T-cell (primary cell): ENCODE measurements at regions not wholly inside any gene's neighbourhood (a gene's known extent, or its start where the extent isn't known, plus 50 kb on each side); places are given as distances from the start of the nearest gene placed in this dataset.

Source experiments
- ATAC-seq, 4 experiments: fragments of 200-7000 bp in 3 of 4; fragments of 150-1000 bp in 1 of 4; cut with Tn5 transposase; replicated peaks in 1 of 4; 1 replicate in 3 of 4; 2 replicates in 1 of 4; pipeline ENCODE4 v1.10.0; 2021; ENCODE audit warnings: moderate library complexity in 3 of 4, mild to moderate bottlenecking in 2 of 4, moderate number of reproducible peaks in 1 of 4
- CTCF ChIA-PET, 2 donors: fragments of 300-600 bp; sonication (Branson Sonifier 250); formaldehyde crosslinking; loops; one replicate each; lab custom pipeline; 2022; ENCODE audit warnings: antibody characterized with exemption in 2 of 2; lab: Charles Lee
- POLR2A ChIA-PET, 2 donors: fragments of 300-600 bp; sonication (Branson Sonifier 250); formaldehyde crosslinking; loops; one replicate each; lab custom pipeline; 2022; ENCODE audit warnings: antibody characterized with exemption in 2 of 2; lab: Charles Lee
- DNase-seq, 35 experiments: peaks; one replicate each; pipeline versions ENCODE4 v3.0.0 to v3.0.0-alpha.2; 2013 to 2023
- H3K27ac ChIP-seq: one replicate; pipeline ENCODE4 v1.5.1; 2013; ENCODE audit warnings: low read length
- H3K27me3 ChIP-seq, 2 experiments: replicated peaks in 1 of 2; 1 replicate in 1 of 2; 2 replicates in 1 of 2; pipeline versions ENCODE4 v1.6.1 to v1.7.0; 2013; ENCODE audit warnings: low read length in 1 of 2, mixed read lengths in 1 of 2; ENCODE audit not compliant: control insufficient read depth in 2 of 2, insufficient read depth in 2 of 2; ENCODE audit errors: extremely low read depth in 1 of 2
- H3K36me3 ChIP-seq, 2 donors: 1 replicate in 1 of 2; 2 replicates in 1 of 2; pipeline versions ENCODE4 v1.6.1 to v1.7.0; 2013; ENCODE audit warnings: low read length in 1 of 2; ENCODE audit not compliant: control insufficient read depth in 2 of 2, insufficient read depth in 1 of 2; ENCODE audit errors: extremely low read depth in 1 of 2
- H3K4me1 ChIP-seq, 2 experiments: 1 replicate in 1 of 2; 2 replicates in 1 of 2; pipeline versions ENCODE4 v1.6.1 to v1.7.0; 2013; ENCODE audit warnings: low read length in 2 of 2, mixed read lengths in 1 of 2; ENCODE audit not compliant: insufficient read depth in 2 of 2, control insufficient read depth in 1 of 2; ENCODE audit errors: extremely low read depth in 1 of 2
- H3K4me3 ChIP-seq, 2 donors: 1 replicate in 1 of 2; 2 replicates in 1 of 2; pipeline versions ENCODE4 v1.5.1 to v1.7.0; 2013; ENCODE audit warnings: mild to moderate bottlenecking in 2 of 2, low read length in 1 of 2, moderate library complexity in 1 of 2; ENCODE audit not compliant: control insufficient read depth in 1 of 2; ENCODE audit errors: extremely low read depth in 1 of 2
- H3K9me3 ChIP-seq: 2 replicates; pipeline ENCODE4 v1.7.0; 2013
- H3K27ac Mint-ChIP-seq, 2 donors: one replicate each; pipeline ENCODE4 v1.8.0; 2020 to 2021; ENCODE audit warnings: mild to moderate bottlenecking in 2 of 2, mixed read lengths in 2 of 2
- H3K27me3 Mint-ChIP-seq, 2 donors: one replicate each; pipeline ENCODE4 v1.8.0; 2021 to 2022; ENCODE audit warnings: mixed read lengths in 2 of 2
- H3K36me3 Mint-ChIP-seq: one replicate; pipeline ENCODE4 v1.8.0; 2021; ENCODE audit warnings: mixed read lengths
- H3K4me1 Mint-ChIP-seq, 3 donors: one replicate each; pipeline ENCODE4 v1.8.0; 2020 to 2022; ENCODE audit warnings: mixed read lengths in 3 of 3, mild to moderate bottlenecking in 1 of 3
- H3K4me3 Mint-ChIP-seq, 3 donors: one replicate each; pipeline ENCODE4 v1.8.0; 2020 to 2022; ENCODE audit warnings: mild to moderate bottlenecking in 3 of 3, mixed read lengths in 3 of 3, moderate library complexity in 3 of 3
- H3K9me3 Mint-ChIP-seq, 3 donors: one replicate each; pipeline ENCODE4 v1.8.0; 2020 to 2022; ENCODE audit warnings: mixed read lengths in 3 of 3
- WGBS: methylation state at CpG from one replicate; pipeline ENCODE4 v1.1.5; 2013; ENCODE audit warnings: missing lambda C conversion rate; ENCODE audit not compliant: insufficient coverage; 5-methylcytosine and 5-hydroxymethylcytosine counted together

DNA sequence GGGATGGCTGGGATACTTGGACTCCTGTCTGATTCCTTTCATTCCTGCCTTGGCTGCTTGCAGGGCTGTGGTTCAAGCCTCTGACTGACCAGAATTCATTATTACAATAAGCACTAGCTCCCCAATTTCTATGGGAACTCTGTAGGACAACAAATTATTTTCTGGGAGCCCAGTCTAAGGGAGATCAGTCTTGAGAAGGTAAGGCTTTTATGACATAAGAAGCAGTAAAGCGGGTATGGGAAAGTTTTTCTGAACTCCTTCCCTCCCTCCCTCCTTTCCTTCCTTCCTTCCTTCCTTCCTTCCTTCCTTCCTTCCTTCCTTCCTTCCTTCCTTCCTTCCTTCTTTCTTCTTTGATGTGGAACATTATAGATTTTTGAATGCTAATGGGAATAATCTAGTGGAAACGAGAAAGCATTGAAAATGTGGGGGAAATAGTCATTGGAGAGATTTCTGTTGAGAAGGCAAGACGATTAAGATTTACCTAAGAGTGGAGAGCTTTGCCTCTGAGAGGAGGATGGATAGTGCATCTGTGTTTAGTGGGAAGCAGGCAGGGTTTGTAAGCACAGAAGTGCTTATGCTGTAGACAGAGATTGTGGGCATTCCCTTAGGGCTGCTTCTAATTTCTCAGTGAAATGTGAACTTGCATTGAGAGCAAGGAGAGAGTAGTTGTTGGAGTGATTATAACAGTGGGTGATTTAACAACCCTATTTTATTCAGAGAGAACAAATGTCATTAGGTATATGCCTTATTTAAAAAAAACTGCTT lies 201.5 kb downstream of the DNAJB9 start:
- Mint-ChIP-seq H3K9me3 (no peaks in the 10 kb centered on the region), H3K4me3 (no peak overlapping the region), H3K4me1 (no peaks in the 10 kb centered on the region), H3K36me3 (no peaks in the 10 kb centered on the region), H3K27ac (no peak overlapping the region), H3K27me3 (no peaks in the 10 kb centered on the region)
- H3K36me3 ChIP-seq: no peaks in the 10 kb centered on the region
- ChIA-PET POLR2A (no interaction called here), CTCF (no interaction called here)
- no peaks in the 10 kb centered on the region for H3K9me3 ChIP-seq
- no peak overlapping the region for H3K27ac ChIP-seq
- ATAC-seq (no peak), DNase-seq (no peak)
- 28% methylated on average over 2 of the region's 3 CpGs for WGBS
- no peaks in the 10 kb centered on the region for H3K4me1 ChIP-seq
- no peak overlapping the region for H3K4me3 ChIP-seq
- H3K27me3 ChIP-seq: no peaks in the 10 kb centered on the region

DNA sequence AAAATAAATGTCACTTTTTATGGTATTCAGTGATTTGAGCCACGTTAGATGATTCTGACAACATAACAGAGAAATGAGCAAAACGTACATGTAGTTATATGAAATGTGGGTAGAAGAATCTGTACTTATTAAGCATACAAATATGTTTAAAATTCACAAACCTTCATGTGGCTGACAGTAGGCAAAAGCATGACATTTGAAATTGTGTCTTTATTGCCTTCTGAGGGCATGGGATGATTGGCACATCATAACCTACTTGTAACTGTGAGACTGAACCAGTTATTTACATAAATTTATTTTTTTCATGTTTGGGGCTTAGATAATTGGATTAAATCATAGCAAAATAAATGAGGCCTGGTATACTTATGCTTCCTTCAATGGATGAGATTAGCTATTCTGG lies 202.2 kb downstream of the DNAJB9 start:
- ATAC-seq: no peak
- POLR2A ChIA-PET: interaction anchor here in 1 of 2 donors (0.5 kb wide), 1 partner anchor 31 kb away, joined by 3 read pairs; no protein-coding TSS in a partner anchor

DNA sequence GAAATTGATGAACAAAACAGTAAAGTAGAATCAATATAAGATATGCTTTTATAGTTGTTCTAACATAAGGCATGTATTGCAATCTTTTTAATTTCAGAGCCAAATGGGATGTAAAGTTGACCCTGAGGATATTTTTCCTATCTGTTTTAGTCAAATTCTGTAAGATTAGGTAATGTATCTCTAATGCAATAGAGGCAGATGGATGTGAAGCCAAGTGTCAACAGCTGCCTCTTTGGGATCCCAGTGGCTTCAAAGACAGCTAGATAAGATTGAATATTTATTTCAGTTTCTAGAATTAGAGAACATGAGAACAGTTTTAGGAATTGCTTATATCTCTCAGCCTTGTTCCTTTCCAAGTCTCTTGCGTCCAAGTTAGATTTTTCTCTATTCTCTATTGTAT lies 208.3 kb downstream of the DNAJB9 start:
- Mint-ChIP-seq H3K27me3 (no peaks in the 10 kb centered on the region), H3K27ac (no peak overlapping the region), H3K9me3 (no peaks in the 10 kb centered on the region), H3K36me3 (no peaks in the 10 kb centered on the region), H3K4me3 (no peak overlapping the region), H3K4me1 (no peaks in the 10 kb centered on the region)
- Histone ChIP-seq H3K4me1 (no peaks in the 10 kb centered on the region), H3K36me3 (no peaks in the 10 kb centered on the region), H3K27ac (no peak overlapping the region), H3K4me3 (no peak overlapping the region), H3K27me3 (no peaks in the 10 kb centered on the region), H3K9me3 (no peaks in the 10 kb centered on the region)
- POLR2A ChIA-PET: no interaction called here
- no peak for ATAC-seq
- no CpG with 5 or more reads among the region's 1 CpG for WGBS
- CTCF ChIA-PET: no interaction called here
- no peak for DNase-seq

More for the DNA sequence above, 202.2 kb downstream of the DNAJB9 start:
- no peak for DNase-seq
- no peaks in the 10 kb centered on the region for H3K4me1 Mint-ChIP-seq
- H3K4me1 ChIP-seq: no peaks in the 10 kb centered on the region
- no peaks in the 10 kb centered on the region for H3K27me3 Mint-ChIP-seq
- no peaks in the 10 kb centered on the region for H3K9me3 ChIP-seq
- H3K36me3 Mint-ChIP-seq: no peaks in the 10 kb centered on the region
- no peaks in the 10 kb centered on the region for H3K9me3 Mint-ChIP-seq
- H3K36me3 ChIP-seq: no peaks in the 10 kb centered on the region
- no peaks in the 10 kb centered on the region for H3K27me3 ChIP-seq
- H3K4me3 ChIP-seq: no peak overlapping the region
- CTCF ChIA-PET: no interaction called here
- WGBS: no CpG with 5 or more reads among the region's 2 CpGs
- no peak overlapping the region for H3K27ac ChIP-seq
- H3K4me3 Mint-ChIP-seq: no peak overlapping the region
- H3K27ac Mint-ChIP-seq: no peak overlapping the region

DNA sequence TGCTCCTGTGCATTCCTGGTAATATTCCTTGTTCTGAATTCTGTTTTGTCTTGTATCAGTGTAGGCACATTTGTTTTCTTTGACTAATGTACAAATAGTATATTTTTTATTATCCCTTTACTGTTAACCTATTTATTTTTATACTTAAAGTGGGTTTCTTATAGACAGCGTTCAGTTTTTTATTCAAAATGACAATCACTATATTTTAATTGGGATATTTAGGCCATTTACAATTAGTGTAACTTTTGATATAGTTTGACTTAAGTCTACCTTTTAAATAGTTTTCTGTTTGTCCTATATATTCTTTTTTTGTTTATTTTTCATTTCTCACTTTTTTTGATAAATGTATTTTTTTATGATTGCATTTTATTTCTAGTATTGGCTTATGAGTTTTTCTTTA lies 219.8 kb downstream of the DNAJB9 start:
- Histone ChIP-seq H3K4me3 (no peak overlapping the region), H3K36me3 (no peaks in the 10 kb centered on the region), H3K4me1 (no peaks in the 10 kb centered on the region), H3K27ac (no peak overlapping the region), H3K9me3 (peaks cover 4% of the 10 kb centered on the region), H3K27me3 (no peaks in the 10 kb centered on the region)
- Mint-ChIP-seq H3K9me3 (peaks cover 5 to 14% (median 10%) of the 10 kb centered on the region in 3 donors), H3K27me3 (no peaks in the 10 kb centered on the region), H3K4me3 (no peak overlapping the region), H3K4me1 (no peaks in the 10 kb centered on the region), H3K27ac (no peak overlapping the region), H3K36me3 (no peaks in the 10 kb centered on the region)
- no peak for ATAC-seq
- WGBS: no CpG with 5 or more reads among the region's 1 CpG
- CTCF ChIA-PET: interaction anchor here in 1 of 2 donors (0.7 kb wide), 1 partner anchor 131 kb away, joined by 3 read pairs; no protein-coding TSS in a partner anchor
- DNase-seq: no peak
- POLR2A ChIA-PET: no interaction called here

DNA sequence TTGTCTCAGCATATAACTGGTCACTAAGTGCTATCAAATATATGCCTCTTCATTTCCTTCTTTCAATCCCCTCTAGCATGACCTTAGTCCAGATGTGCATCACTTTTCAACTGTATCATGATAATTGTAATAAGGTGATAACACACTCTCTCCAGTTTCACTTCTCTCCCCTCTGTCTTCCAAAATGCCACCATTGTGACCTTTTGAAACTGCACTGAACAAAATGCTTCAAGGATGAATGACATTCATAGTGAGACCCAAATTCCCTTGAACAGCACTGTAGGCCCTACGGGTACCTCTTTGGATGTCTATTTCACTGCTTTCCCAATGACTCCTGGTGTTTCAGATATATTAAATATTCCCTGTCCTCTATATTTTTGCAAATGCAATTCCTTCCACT lies 224.8 kb downstream of the DNAJB9 start:
- ATAC-seq (no peak), DNase-seq (no peak)
- Mint-ChIP-seq H3K4me1 (no peaks in the 10 kb centered on the region), H3K27me3 (no peaks in the 10 kb centered on the region), H3K9me3 (peaks cover 5 to 18% (median 13%) of the 10 kb centered on the region in 3 donors), H3K36me3 (no peaks in the 10 kb centered on the region), H3K27ac (no peak overlapping the region), H3K4me3 (no peak overlapping the region)
- H3K36me3 ChIP-seq: no peaks in the 10 kb centered on the region
- ChIA-PET POLR2A (no interaction called here), CTCF (interaction anchor here in 1 of 2 donors (0.6 kb wide), 1 partner anchor 10 kb away, joined by 3 read pairs; no protein-coding TSS in a partner anchor)
- H3K4me3 ChIP-seq: no peak overlapping the region
- H3K4me1 ChIP-seq: no peaks in the 10 kb centered on the region
- WGBS: 82% methylated on average over 1 of the region's 1 CpG
- H3K9me3 ChIP-seq: no peaks in the 10 kb centered on the region
- H3K27me3 ChIP-seq: no peaks in the 10 kb centered on the region
- no peak overlapping the region for H3K27ac ChIP-seq

DNA sequence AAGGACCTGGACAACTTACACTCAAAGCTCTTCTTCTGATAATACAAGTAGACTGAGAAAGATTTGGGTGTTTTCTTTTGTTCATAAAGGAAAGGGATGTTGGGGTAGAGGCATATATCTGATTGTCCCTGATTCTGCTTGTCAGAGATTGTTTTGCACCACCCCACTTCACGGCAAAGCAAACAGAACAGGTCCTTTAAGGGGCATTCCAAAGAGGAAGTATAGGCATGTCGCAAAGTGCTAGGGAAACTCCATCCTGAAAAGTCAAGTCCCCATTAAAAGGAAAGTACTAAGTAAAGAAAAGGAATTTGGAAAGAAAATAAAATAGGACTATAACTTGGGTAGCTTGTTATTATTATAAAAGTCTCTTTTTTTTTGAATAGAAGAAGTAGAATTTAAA lies 233.0 kb downstream of the DNAJB9 start:
- Histone ChIP-seq H3K4me1 (no peaks in the 10 kb centered on the region), H3K9me3 (no peaks in the 10 kb centered on the region), H3K27ac (no peak overlapping the region), H3K27me3 (no peaks in the 10 kb centered on the region), H3K36me3 (no peaks in the 10 kb centered on the region), H3K4me3 (no peak overlapping the region)
- H3K4me1 Mint-ChIP-seq: no peaks in the 10 kb centered on the region
- H3K27ac Mint-ChIP-seq: no peak overlapping the region
- CTCF ChIA-PET: no interaction called here
- H3K4me3 Mint-ChIP-seq: no peak overlapping the region
- WGBS: no CpG with 5 or more reads among the region's 2 CpGs
- no peak for ATAC-seq
- DNase-seq: no peak
- no peaks in the 10 kb centered on the region for H3K27me3 Mint-ChIP-seq
- peaks cover 0 to 16% (median 7%) of the 10 kb centered on the region in 3 donors for H3K9me3 Mint-ChIP-seq
- no peaks in the 10 kb centered on the region for H3K36me3 Mint-ChIP-seq
- POLR2A ChIA-PET: no interaction called here
